HG03045 (cell line): ENCODE measurements at regions not wholly inside any gene's neighbourhood (a gene's known extent, or its start where the extent isn't known, plus 50 kb on each side); places are given as distances from the start of the nearest gene placed in this dataset.
"Not testable (repeated sequence)": the region's sequence is repeated elsewhere in the genome, so short reads cannot be mapped to it uniquely, and the experiment has no call there.

ENCODE experiments used
- ATAC-seq: cut with Tn5 transposase; IDR thresholded peaks from one replicate; pipeline ENCODE4 v1.9.1; 2021; ENCODE audit warnings: mild to moderate bottlenecking, moderate library complexity; ENCODE audit not compliant: unreplicated experiment

DNA sequence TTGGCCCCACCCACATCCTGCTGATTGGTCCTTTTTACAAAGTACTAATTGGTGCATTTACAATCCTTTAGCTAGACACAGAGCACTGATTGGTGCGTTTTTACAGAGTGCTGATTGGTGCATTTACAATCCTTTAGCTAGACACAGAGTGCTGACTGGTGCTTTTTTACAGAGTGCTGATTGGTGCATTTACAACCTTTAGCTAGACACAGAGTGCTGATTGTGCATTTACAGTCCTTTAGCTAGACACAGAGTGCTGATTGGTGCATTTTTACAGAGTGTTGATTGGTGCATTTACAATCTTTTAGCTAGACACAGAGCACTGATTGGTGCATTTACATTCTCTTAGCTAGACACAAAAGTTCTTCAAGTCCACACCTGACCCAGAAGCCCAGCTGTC is 144.2 kb upstream of the XIRP2 start:
- not testable (repeated sequence) for ATAC-seq

GRCh38 chr2:166743482-166743881 is 144.8 kb upstream of the XIRP2 start:
- ATAC-seq = not testable (repeated sequence)

DNA sequence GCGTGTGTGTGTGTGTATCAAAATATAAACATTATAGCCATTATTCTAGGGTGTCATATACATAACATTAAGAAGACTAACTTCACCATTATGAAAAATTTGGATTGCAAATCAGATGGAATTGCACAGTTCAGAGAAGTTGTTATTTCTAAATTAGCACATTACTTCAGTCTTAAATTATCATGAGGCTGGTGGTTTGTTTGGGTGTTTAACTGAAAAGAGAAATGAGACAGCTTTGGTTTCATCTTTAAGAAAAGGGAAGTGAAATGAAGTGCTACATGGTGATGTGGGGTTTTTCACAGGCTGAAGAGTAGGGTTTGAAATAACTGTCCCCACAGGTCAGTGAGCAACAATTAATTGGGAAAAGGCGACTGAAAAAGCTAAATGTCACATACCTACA is 161.2 kb upstream of the XIRP2 start:
- peak; percentile 95 for ATAC-seq

- no peak for ATAC-seq
Observed at GRCh38 chr2:166725927-166726924, 162.1 kb upstream of the XIRP2 start.

GRCh38 chr2:166716968-166717367 is 171.3 kb upstream of the XIRP2 start:
- ATAC-seq = no peak

GRCh38 chr2:166700079-166700478 is 188.2 kb upstream of the XIRP2 start:
- ATAC-seq = no peak

DNA sequence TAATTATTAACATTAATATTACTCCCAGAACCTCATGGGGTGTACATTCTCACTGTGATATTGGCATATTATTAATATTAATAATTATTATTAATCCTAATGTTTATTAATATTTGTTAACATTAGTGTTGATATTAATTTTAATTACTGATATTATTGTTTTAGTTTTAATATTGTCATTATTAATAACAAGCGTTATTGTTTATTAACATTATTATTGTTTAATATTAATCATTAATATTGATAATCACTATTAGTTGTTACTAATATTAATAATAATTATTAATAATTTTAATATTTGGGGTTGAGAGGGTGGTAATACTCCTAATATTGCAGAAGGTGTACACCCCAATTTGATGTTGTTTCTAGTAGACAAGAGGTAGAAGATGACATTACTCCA is 193.1 kb upstream of the XIRP2 start:
- ATAC-seq = no peak

DNA sequence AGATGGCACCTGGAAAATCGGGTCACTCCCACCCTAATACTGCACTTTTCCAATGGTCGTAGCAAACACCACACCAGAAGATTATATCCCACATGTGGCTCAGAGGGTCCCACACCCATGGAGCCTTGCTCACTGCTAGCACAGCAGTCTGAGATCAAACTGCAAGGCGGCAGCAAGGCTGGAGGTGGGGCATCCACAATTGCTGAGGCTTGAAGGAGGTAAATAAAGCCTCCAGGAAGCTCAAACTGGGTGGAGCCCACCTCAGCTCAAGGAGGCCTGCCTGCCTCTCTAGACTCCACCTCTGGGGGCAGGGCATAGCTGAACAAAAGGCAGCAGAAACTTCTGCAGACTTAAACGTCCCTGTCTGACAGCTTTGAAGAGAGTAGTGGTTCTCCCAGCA is 192.0 kb upstream of the SCN7A start:
- ATAC-seq = not testable (repeated sequence)

DNA sequence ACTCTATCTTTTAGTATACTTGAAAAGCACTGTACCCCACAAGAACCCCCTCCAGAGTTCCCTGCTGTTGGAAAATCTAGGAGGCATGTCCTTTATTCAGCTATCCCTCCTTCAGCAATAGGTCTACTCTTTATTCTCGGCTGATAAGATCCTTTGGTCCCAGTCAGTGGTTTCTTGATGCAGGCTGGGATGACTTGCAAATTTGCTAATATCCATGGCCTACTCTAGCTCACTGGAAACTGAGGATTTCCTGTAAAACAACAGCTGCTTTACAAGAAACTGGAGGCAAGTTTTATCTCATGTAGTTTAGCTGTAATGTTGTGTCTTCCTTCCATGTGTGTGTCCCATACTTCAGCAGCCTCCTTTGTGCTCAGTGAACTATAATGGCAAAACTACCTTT is 183.9 kb upstream of the SCN7A start:
- ATAC-seq = no peak

- no peak for ATAC-seq
Observed at GRCh38 chr2:166676716-166677115, 182.7 kb upstream of the SCN7A start.

- ATAC-seq = no peak
Observed at GRCh38 chr2:166675553-166675952, 181.5 kb upstream of the SCN7A start.

GRCh38 chr2:166673986-166674385 is 179.9 kb upstream of the SCN7A start:
- ATAC-seq = no peak

DNA sequence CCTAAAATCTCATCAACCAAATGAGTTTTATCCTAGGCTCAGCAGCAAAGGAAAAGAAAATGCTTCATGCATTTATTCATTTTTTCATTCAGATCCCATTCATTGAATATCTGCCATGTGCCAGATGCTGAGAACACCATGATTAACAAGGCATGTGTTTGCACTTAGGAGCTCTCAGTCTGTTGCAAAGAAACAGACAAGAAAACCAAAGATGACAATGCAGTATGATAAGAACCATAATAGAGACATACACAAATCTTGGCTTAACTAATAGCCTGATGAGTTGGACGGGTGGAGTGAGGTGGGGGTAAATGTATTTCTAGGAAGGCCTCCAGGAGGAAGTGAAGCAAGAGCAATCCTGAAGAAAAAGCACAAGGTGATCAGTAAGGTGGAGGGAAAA is 177.8 kb upstream of the SCN7A start:
- no peak for ATAC-seq

- ATAC-seq = no peak
Observed at GRCh38 chr2:166671235-166671634, 177.2 kb upstream of the SCN7A start.

- no peak for ATAC-seq
Observed at GRCh38 chr2:166665991-166666940, 172.2 kb upstream of the SCN7A start.

- no peak for ATAC-seq
Observed at GRCh38 chr2:166661824-166662223, 167.8 kb upstream of the SCN7A start.

DNA sequence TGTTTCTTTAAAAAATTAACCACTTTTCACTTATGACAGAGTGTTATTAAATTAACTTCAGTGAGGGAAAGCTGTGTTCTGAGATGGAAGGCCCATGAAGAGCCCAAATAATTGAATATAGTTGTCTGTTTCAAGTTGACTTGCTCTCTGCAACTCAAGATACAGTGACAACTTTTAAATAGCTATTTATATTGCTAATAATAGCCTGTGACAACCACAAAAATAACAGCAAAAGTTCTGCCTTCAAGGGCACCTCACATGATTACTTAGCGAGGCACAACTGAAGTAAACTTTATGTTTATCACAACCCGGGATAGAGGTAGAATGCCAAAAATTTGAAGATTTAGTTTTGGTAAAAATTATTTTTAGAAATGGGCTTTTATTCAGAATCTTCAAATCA is 167.3 kb upstream of the SCN7A start:
- no peak for ATAC-seq

DNA sequence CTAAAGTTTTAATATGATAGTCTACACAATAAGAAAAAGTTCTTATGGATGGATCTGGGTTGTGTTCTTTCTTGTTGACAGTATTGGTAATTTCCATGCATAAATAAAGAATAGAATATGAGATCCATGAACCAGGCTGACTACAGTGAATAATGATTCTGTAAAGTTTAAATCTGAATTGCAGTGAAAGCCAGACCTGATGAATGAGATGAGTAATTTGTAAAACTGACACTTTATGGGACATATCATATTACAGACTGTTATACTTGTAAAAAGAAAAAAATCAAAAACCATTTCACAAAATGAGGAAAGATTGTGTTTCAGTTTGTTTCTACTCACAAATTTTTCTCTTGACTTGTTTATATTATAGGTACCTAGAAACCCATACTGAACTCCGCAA is 164.9 kb upstream of the SCN7A start:
- ATAC-seq = no peak

DNA sequence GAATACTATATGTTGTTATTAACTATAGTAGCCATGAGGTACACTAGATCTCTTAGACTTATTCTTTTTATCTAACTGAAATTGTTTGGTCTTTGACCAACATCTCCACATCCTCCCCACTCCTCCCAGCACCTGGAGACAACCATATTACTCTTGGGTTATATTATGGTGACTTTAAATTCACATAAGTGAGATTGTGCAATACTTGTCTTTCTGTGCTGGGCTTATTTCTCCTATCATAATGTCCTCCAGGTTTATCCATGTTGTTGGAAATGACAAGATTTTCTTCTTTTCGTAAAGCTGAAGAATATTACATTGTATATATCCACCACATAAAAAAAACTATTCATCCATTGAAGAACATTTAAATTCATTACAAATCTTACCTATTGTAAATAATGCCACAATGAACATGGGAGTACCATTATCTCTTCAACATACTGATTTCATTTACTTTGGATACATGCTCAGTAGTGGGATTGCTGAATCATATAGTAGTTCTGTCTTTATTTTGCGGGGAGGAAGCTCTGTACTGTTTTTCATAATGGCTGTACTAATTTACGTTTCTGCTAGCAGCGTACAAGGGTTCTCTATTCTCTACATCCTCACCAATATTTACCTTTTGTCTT is 159.2 kb upstream of the SCN7A start:
- no peak for ATAC-seq

GRCh38 chr2:166651991-166652390 is 157.9 kb upstream of the SCN7A start:
- ATAC-seq = no peak

GRCh38 chr2:166651080-166651675 is 157.1 kb upstream of the SCN7A start:
- ATAC-seq = no peak
